H1 (cell line): ENCODE measurements at regions not wholly inside any gene's neighbourhood (a gene's known extent, or its start where the extent isn't known, plus 50 kb on each side); places are given as distances from the start of the nearest gene placed in this dataset.
A peak's percentile ranks its signal among the peaks of the same experiment; 100 is the strongest.

Source experiments
- CTCF ChIA-PET: fragments of 300-600 bp; sonication (Branson Sonifier 250); formaldehyde crosslinking; loops from one replicate; lab custom pipeline; 2021; ENCODE audit not compliant: partially characterized antibody; lab: Charles Lee
- POLR2A ChIA-PET: fragments of 300-600 bp; sonication (Branson Sonifier 250); formaldehyde crosslinking; loops from one replicate; lab custom pipeline; 2021; ENCODE audit warnings: inconsistent platforms; ENCODE audit not compliant: partially characterized antibody; lab: Charles Lee
- DNase-seq, 2 experiments: peaks; one replicate each; pipeline versions ENCODE4 v3.0.0 to v3.0.0-alpha.2; 2010 to 2022; ENCODE audit warnings: low spot score in 2 of 2, low read depth in 1 of 2, mixed read lengths in 1 of 2
- FAIRE-seq: peaks from 2 replicates; lab custom pipeline; 2011; peaks lifted over from hg19 to GRCh38; lab: Jason Lieb, UNC
- H2AFZ ChIP-seq: 2 replicates; pipeline ENCODE4 v1.8.1; 2012; ENCODE audit warnings: low read length, inconsistent platforms
- H2AK5ac ChIP-seq: 2 replicates; pipeline ENCODE4 v1.6.1; 2013; ENCODE audit warnings: low read depth, low read length
- H2BK120ac ChIP-seq: replicated peaks from 2 replicates; pipeline ENCODE3; 2013; ENCODE audit warnings: low read depth, low read length, inconsistent platforms
- H2BK12ac ChIP-seq: 2 replicates; pipeline ENCODE4 v1.6.1; 2013; ENCODE audit warnings: low read depth, low read length
- H2BK15ac ChIP-seq: 2 replicates; pipeline ENCODE4 v1.6.1; 2013; ENCODE audit warnings: low read length
- H2BK20ac ChIP-seq: 2 replicates; pipeline ENCODE4 v1.6.1; 2013; ENCODE audit warnings: low read length
- H2BK5ac ChIP-seq: 2 replicates; pipeline ENCODE4 v1.6.1; 2013; ENCODE audit warnings: low read depth, low read length
- H3K14ac ChIP-seq: 2 replicates; pipeline ENCODE4 v1.6.1; 2013; ENCODE audit warnings: inconsistent platforms; ENCODE audit not compliant: insufficient read length
- H3K18ac ChIP-seq: 2 replicates; pipeline ENCODE4 v1.6.1; 2013; ENCODE audit warnings: low read length; ENCODE audit errors: extremely low read depth
- H3K23ac ChIP-seq: 2 replicates; pipeline ENCODE4 v1.6.1; 2013; ENCODE audit warnings: inconsistent platforms; ENCODE audit not compliant: insufficient read length
- H3K23me2 ChIP-seq: 2 replicates; pipeline ENCODE4 v1.6.1; 2013; ENCODE audit warnings: low read depth, low read length
- H3K27ac ChIP-seq: 2 replicates; pipeline ENCODE4 v1.6.1; 2011; ENCODE audit warnings: low read depth, low read length, inconsistent platforms
- H3K27me3 ChIP-seq, 4 experiments: replicated peaks in 1 of 4; 1 replicate in 1 of 4; 2 replicates in 3 of 4; pipeline versions ENCODE4 v1.6.1 to v1.8.1; 2011 to 2013; ENCODE audit warnings: low read length in 3 of 4, mild to moderate bottlenecking in 3 of 4, inconsistent platforms in 2 of 4, mixed read lengths in 2 of 4, moderate library complexity in 1 of 4; ENCODE audit not compliant: control insufficient read depth in 3 of 4, insufficient read depth in 3 of 4; ENCODE audit errors: extremely low read depth in 1 of 4
- H3K36me3 ChIP-seq, 4 experiments: 2 replicates each; pipeline versions ENCODE4 v1.6.1 to v1.8.1; 2011 to 2013; ENCODE audit warnings: mild to moderate bottlenecking in 4 of 4, low read length in 3 of 4, moderate library complexity in 2 of 4, control low read depth in 1 of 4, inconsistent platforms in 1 of 4; ENCODE audit not compliant: insufficient read depth in 4 of 4, control insufficient read depth in 2 of 4
- H3K4ac ChIP-seq: replicated peaks from 2 replicates; pipeline ENCODE3; 2013; ENCODE audit warnings: low read length, low read depth, mixed read lengths, inconsistent platforms; ENCODE audit not compliant: insufficient read length
- H3K4me1 ChIP-seq, 4 experiments: replicated peaks in 1 of 4; 1 replicate in 1 of 4; 2 replicates in 3 of 4; pipeline versions ENCODE4 v1.6.1 to v1.8.1; 2011 to 2013; ENCODE audit warnings: low read length in 3 of 4, inconsistent platforms in 2 of 4, mixed read lengths in 1 of 4; ENCODE audit not compliant: insufficient read depth in 4 of 4, control insufficient read depth in 3 of 4
- H3K4me2 ChIP-seq, 2 experiments: 2 replicates each; pipeline versions ENCODE4 v1.6.1 to v1.8.1; 2011 to 2013; ENCODE audit warnings: low read depth in 2 of 2, low read length in 2 of 2, control low read depth in 1 of 2, inconsistent platforms in 1 of 2, mild to moderate bottlenecking in 1 of 2; ENCODE audit not compliant: insufficient read depth in 1 of 2
- H3K4me3 ChIP-seq, 4 experiments: fragments of 200-600, 300-600 bp in 1 of 4; sonication (generic), shearing (Covaris generic), sonication (Bioruptor Twin) in 1 of 4; 2 replicates each; pipeline versions ENCODE4 v1.5.1 to v1.8.1; 2011 to 2016; ENCODE audit warnings: low read length in 4 of 4, low read depth in 3 of 4, control low read depth in 2 of 4, inconsistent platforms in 2 of 4, mild to moderate bottlenecking in 2 of 4, mixed read lengths in 1 of 4, moderate library complexity in 1 of 4; ENCODE audit not compliant: insufficient read depth in 2 of 4; ENCODE audit errors: extremely low read depth in 1 of 4
- H3K56ac ChIP-seq: replicated peaks from 2 replicates; pipeline ENCODE3; 2013; ENCODE audit warnings: low read depth, mild to moderate bottlenecking, mixed read lengths, low read length, inconsistent platforms; ENCODE audit not compliant: insufficient read length
- H3K79me1 ChIP-seq: 2 replicates; pipeline ENCODE4 v1.6.1; 2013; ENCODE audit warnings: low read depth, low read length, control low read depth
- H3K79me2 ChIP-seq, 2 experiments: 2 replicates each; pipeline versions ENCODE4 v1.6.1 to v1.8.1; 2012 to 2013; ENCODE audit warnings: low read length in 2 of 2, mild to moderate bottlenecking in 2 of 2, inconsistent platforms in 1 of 2; ENCODE audit not compliant: insufficient read depth in 2 of 2, control insufficient read depth in 1 of 2
- H3K9ac ChIP-seq, 4 experiments: replicated peaks in 1 of 4; 1 replicate in 1 of 4; 2 replicates in 3 of 4; pipeline versions ENCODE4 v1.6.1 to v1.8.1; 2011 to 2013; ENCODE audit warnings: low read depth in 3 of 4, low read length in 3 of 4, control low read depth in 2 of 4, mild to moderate bottlenecking in 2 of 4, moderate library complexity in 2 of 4, inconsistent platforms in 1 of 4; ENCODE audit errors: extremely low read depth in 1 of 4
- H3K9me3 ChIP-seq, 2 experiments: 2 replicates each; pipeline versions ENCODE4 v1.6.1 to v1.8.1; 2012 to 2013; ENCODE audit warnings: mild to moderate bottlenecking in 2 of 2, moderate library complexity in 2 of 2, control low read depth in 1 of 2, inconsistent platforms in 1 of 2, low read depth in 1 of 2, low read length in 1 of 2, mixed read lengths in 1 of 2; ENCODE audit not compliant: insufficient read depth in 2 of 2
- H4K20me1 ChIP-seq, 2 experiments: replicated peaks in 1 of 2; 2 replicates each; pipeline versions ENCODE3 to v1.8.1; 2011 to 2013; ENCODE audit warnings: inconsistent platforms in 2 of 2, low read length in 2 of 2, mild to moderate bottlenecking in 1 of 2; ENCODE audit not compliant: insufficient read depth in 2 of 2, control insufficient read depth in 1 of 2
- H4K5ac ChIP-seq: 2 replicates; pipeline ENCODE4 v1.6.1; 2013; ENCODE audit warnings: low read length, low read depth, mixed read lengths, inconsistent platforms; ENCODE audit not compliant: insufficient read length
- H4K8ac ChIP-seq: 2 replicates; pipeline ENCODE4 v1.8.0; 2013; ENCODE audit warnings: mild to moderate bottlenecking, moderate library complexity, low read length, inconsistent platforms; ENCODE audit not compliant: insufficient read depth; ENCODE audit errors: extremely low read depth
- H4K91ac ChIP-seq: replicated peaks from 2 replicates; pipeline ENCODE3; 2013; ENCODE audit warnings: low read length, mixed read lengths, inconsistent platforms; ENCODE audit not compliant: insufficient read length
- EP300 ChIP-seq, 2 experiments: IDR thresholded peaks; 1 replicate in 1 of 2; 2 replicates in 1 of 2; pipeline ENCODE4 v1.6.1; 2011 to 2012; ENCODE audit warnings: low read depth in 2 of 2, low read length in 2 of 2, mild to moderate bottlenecking in 2 of 2, borderline replicate concordance in 1 of 2, inconsistent platforms in 1 of 2, moderate library complexity in 1 of 2
- HDAC2 ChIP-seq, 2 experiments: fragments of 300-600 bp in 1 of 2; sonication (generic) in 1 of 2; IDR thresholded peaks; 2 replicates each; pipeline ENCODE4 v1.6.1; 2011 to 2012; ENCODE audit warnings: low read depth in 2 of 2, low read length in 2 of 2, mild to moderate bottlenecking in 2 of 2, moderate library complexity in 2 of 2, borderline replicate concordance in 1 of 2, inconsistent platforms in 1 of 2
- HDAC6 ChIP-seq: IDR thresholded peaks from one replicate; pipeline ENCODE4 v1.7.1; 2012; ENCODE audit warnings: low read depth, mild to moderate bottlenecking, inconsistent platforms, low read length, moderate library complexity
- POU5F1 ChIP-seq: IDR thresholded peaks from 2 replicates; pipeline ENCODE4 v1.6.1; 2011; ENCODE audit warnings: low read depth, mild to moderate bottlenecking, low read length, moderate library complexity
- SP2 ChIP-seq: IDR thresholded peaks from 2 replicates; pipeline ENCODE4 v1.6.1; 2012; ENCODE audit warnings: mild to moderate bottlenecking, low read length, inconsistent platforms
- WGBS, 2 experiments: shearing (Covaris generic) in 1 of 2; methylation state at CpG; one replicate each; pipeline versions ENCODE4 v1.1.6 to v1.1.7; 2013 to 2015; ENCODE audit warnings: low lambda C conversion rate in 2 of 2, mixed read lengths in 2 of 2, inconsistent platforms in 1 of 2, low coverage in 1 of 2, missing lambda C conversion rate in 1 of 2; ENCODE audit not compliant: insufficient replicate concordance in 2 of 2, insufficient coverage in 1 of 2, insufficient read length in 1 of 2; ENCODE audit errors: extremely low coverage in 1 of 2, missing lambda C conversion rate in 1 of 2; 5-methylcytosine and 5-hydroxymethylcytosine counted together
- TF ChIP-seq, protein P1 (sequence below): IDR thresholded peaks from 2 replicates; pipeline ENCODE4 v1.6.1; 2011; ENCODE audit warnings: low read depth, mild to moderate bottlenecking, low read length; ENCODE audit not compliant: insufficient read depth
- TF ChIP-seq, protein P2 (sequence below): IDR thresholded peaks from 2 replicates; pipeline ENCODE4 v1.6.1; 2012; ENCODE audit warnings: inconsistent platforms

DNA sequence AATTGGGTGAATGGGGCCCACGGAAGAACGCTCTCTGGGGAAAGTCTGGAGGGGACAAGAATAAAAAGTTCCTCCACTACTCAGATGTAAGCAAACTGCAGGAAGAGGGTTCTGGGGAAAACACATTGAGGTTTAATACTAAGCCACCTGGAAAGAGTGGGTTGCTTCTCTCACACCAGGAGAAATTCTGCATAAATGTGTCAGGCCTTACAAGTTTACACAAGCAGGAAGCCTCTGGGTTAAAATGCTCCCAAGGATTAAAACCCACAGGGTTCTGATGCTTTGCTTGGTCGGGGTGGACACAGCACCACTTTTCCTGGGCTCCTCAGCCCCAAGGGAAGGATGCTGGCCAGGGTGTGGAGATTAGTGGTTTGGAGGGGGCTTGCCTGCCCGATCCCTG is 122.1 kb upstream of the SLC22A23 start:
- no peaks in the 10 kb centered on the region for H3K9me3 ChIP-seq
- no peak overlapping the region for H2BK5ac ChIP-seq
- no peak overlapping the region for H3K23ac ChIP-seq
- H4K5ac ChIP-seq, result no peak overlapping the region
- H3K18ac ChIP-seq, result no peak overlapping the region
- WGBS, 2 experiments, result 84% methylated on average over 4 of the region's 4 CpGs; no CpG with 5 or more reads in 1 of the 2 experiments
- H3K79me2 ChIP-seq, result no peaks in the 10 kb centered on the region
- DNase-seq, result no peak
- H4K20me1 ChIP-seq, result no peaks in the 10 kb centered on the region
- no peak overlapping the region for H4K91ac ChIP-seq
- H3K56ac ChIP-seq, result no peak overlapping the region
- no peaks in the 10 kb centered on the region for H3K79me1 ChIP-seq
- H2AK5ac ChIP-seq, result no peak overlapping the region
- no peak overlapping the region for H3K9ac ChIP-seq
- no peak overlapping the region for H3K14ac ChIP-seq
- H2AFZ ChIP-seq, result peak overlapping the region; percentile 71; the same call in 1 of the 2 replicates
- no peak overlapping the region for H2BK20ac ChIP-seq
- no peak overlapping the region for H3K4ac ChIP-seq
- no peak overlapping the region for H2BK15ac ChIP-seq
- H2BK120ac ChIP-seq, result no peak overlapping the region
- H3K4me2 ChIP-seq, result no peak overlapping the region
- no peak overlapping the region for H2BK12ac ChIP-seq
- peaks cover 0 to 7% (median 3%) of the 10 kb centered on the region in 4 experiments; a peak in 4 of 7 replicates for H3K4me1 ChIP-seq
- H3K23me2 ChIP-seq, result no peaks in the 10 kb centered on the region
- ChIA-PET POLR2A (no interaction called here), CTCF (interaction anchor here (1.0 to 1.2 kb wide), 2 partner anchors 10 to 155 kb away, joined by 3 read pairs; no protein-coding TSS in a partner anchor)
- no peaks in the 10 kb centered on the region for H3K36me3 ChIP-seq
- no peaks in the 10 kb centered on the region for H3K27me3 ChIP-seq
- H3K27ac ChIP-seq, result no peak overlapping the region
- no peak overlapping the region for H3K4me3 ChIP-seq
- TF ChIP-seq EP300 (IDR thresholded peaks at IDR 0.05; ENCODE audit: borderline replicate concordance in 1 of 2, low read depth in 2 of 2, low read length in 2 of 2), result no peak
- no peak for TF ChIP-seq HDAC6
- TF ChIP-seq, protein P1, sequence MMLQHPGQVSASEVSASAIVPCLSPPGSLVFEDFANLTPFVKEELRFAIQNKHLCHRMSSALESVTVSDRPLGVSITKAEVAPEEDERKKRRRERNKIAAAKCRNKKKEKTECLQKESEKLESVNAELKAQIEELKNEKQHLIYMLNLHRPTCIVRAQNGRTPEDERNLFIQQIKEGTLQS, result no peak
- TF ChIP-seq, protein P2, sequence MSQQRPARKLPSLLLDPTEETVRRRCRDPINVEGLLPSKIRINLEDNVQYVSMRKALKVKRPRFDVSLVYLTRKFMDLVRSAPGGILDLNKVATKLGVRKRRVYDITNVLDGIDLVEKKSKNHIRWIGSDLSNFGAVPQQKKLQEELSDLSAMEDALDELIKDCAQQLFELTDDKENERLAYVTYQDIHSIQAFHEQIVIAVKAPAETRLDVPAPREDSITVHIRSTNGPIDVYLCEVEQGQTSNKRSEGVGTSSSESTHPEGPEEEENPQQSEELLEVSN, result no peak
- no peak for TF ChIP-seq SP2
- no peak for TF ChIP-seq HDAC2 (IDR thresholded peaks at IDR 0.05; ENCODE audit: borderline replicate concordance in 1 of 2, low read depth in 2 of 2, low read length in 2 of 2)
- TF ChIP-seq POU5F1, result no peak
- H4K8ac ChIP-seq, result no peak overlapping the region
- FAIRE-seq, result no peak
